Panc1 (cell line): ENCODE measurements at regions not wholly inside any gene's neighbourhood (a gene's known extent, or its start where the extent isn't known, plus 50 kb on each side); places are given as distances from the start of the nearest gene placed in this dataset.

Source experiments
- ATAC-seq: fragments of 200-7000 bp; cut with Tn5 transposase; 2 replicates; pipeline ENCODE4 v1.9.1; 2020; ENCODE audit warnings: mild to moderate bottlenecking, moderate library complexity
- BruUV-seq: library from RNA; stranded (reverse); fragments of 400-500 nt; replicated peaks from 2 replicates; lab custom pipeline; 2021; lab: Mats Ljungman, UMichigan
- CTCF ChIA-PET: fragments of 300-600 bp; sonication (Branson Sonifier 250); formaldehyde crosslinking; loops from one replicate; lab custom pipeline; 2022; ENCODE audit warnings: antibody characterized with exemption; lab: Charles Lee
- POLR2A ChIA-PET: fragments of 300-600 bp; sonication (Branson Sonifier 250); formaldehyde crosslinking; loops from one replicate; lab custom pipeline; 2022; ENCODE audit warnings: antibody characterized with exemption; lab: Charles Lee
- DNase-seq: peaks from one replicate; pipeline ENCODE4 v3.0.0-alpha.2; 2010; ENCODE audit warnings: low read depth, low spot score
- H3K27ac ChIP-seq: 2 replicates; pipeline ENCODE4 v1.5.1; 2011; ENCODE audit warnings: mild to moderate bottlenecking, low read length, inconsistent platforms
- H3K27me3 ChIP-seq: fragments of 200-500 bp; sonication (Bioruptor generic); 2 replicates; pipeline ENCODE4 v1.6.0; 2014; ENCODE audit warnings: low read length, inconsistent platforms; ENCODE audit not compliant: control insufficient read depth, insufficient read depth
- H3K36me3 ChIP-seq: fragments of 200-500 bp; sonication (Bioruptor generic); 2 replicates; pipeline ENCODE4 v1.5.1; 2014; ENCODE audit warnings: inconsistent platforms, mild to moderate bottlenecking, low read length, moderate library complexity; ENCODE audit not compliant: control insufficient read depth, insufficient read depth
- H3K4me1 ChIP-seq: 2 replicates; pipeline ENCODE4 v1.5.1; 2011; ENCODE audit warnings: inconsistent platforms, mild to moderate bottlenecking, low read length, moderate library complexity; ENCODE audit not compliant: control insufficient read depth, insufficient read depth
- H3K4me3 ChIP-seq, 2 experiments: 2 replicates each; pipeline ENCODE4 v1.5.1; 2011 to 2012; ENCODE audit warnings: low read depth in 2 of 2, low read length in 2 of 2, mild to moderate bottlenecking in 2 of 2, inconsistent platforms in 1 of 2, moderate library complexity in 1 of 2
- H3K9me3 ChIP-seq: fragments of 200-500 bp; sonication (Bioruptor generic); 2 replicates; pipeline ENCODE4 v1.5.1; 2014; ENCODE audit warnings: low read depth, mild to moderate bottlenecking, inconsistent platforms, low read length, moderate library complexity; ENCODE audit not compliant: control insufficient read depth, insufficient read depth
- POLR2AphosphoS5 ChIP-seq: IDR thresholded peaks from 2 replicates; pipeline ENCODE4 v1.6.1; 2012; ENCODE audit warnings: mild to moderate bottlenecking, low read depth, low read length, moderate library complexity
- SIN3A ChIP-seq: IDR thresholded peaks from 2 replicates; pipeline ENCODE4 v1.6.1; 2012; ENCODE audit warnings: low read depth, mild to moderate bottlenecking, low read length, moderate library complexity, borderline replicate concordance; ENCODE audit not compliant: insufficient read depth
- TCF7L2 ChIP-seq: IDR thresholded peaks from 2 replicates; pipeline ENCODE4 v1.6.1; 2011; ENCODE audit warnings: mild to moderate bottlenecking, low read depth, low read length, inconsistent platforms
- in situ Hi-C: cut with HindIII; loops from 2 replicates; pipeline ENCODE4 v1.10.0; 2016; ENCODE audit warnings: low sequenced_read_pairs, low pct_unique_long_range_greater_than_20kb
- intact Hi-C: fragments of 100-400 bp; cut with micrococcal nuclease; formaldehyde crosslinking; loops from one replicate; pipeline ENCODE4 v1.10.0; 2022; ENCODE audit not compliant: unreplicated experiment
- TF ChIP-seq, protein P1 (sequence below): fragments of 450-650 bp; IDR thresholded peaks from 2 replicates; pipeline ENCODE4 v1.5.1; 2017; ENCODE audit warnings: mild to moderate bottlenecking
- TF ChIP-seq, protein P2 (sequence below), 2 experiments: IDR thresholded peaks; 2 replicates each; pipeline ENCODE4 v1.6.1; 2011 to 2012; ENCODE audit warnings: low read depth in 2 of 2, control low read depth in 1 of 2, low read length in 1 of 2, mild to moderate bottlenecking in 1 of 2, moderate library complexity in 1 of 2; ENCODE audit not compliant: insufficient read depth in 1 of 2

DNA sequence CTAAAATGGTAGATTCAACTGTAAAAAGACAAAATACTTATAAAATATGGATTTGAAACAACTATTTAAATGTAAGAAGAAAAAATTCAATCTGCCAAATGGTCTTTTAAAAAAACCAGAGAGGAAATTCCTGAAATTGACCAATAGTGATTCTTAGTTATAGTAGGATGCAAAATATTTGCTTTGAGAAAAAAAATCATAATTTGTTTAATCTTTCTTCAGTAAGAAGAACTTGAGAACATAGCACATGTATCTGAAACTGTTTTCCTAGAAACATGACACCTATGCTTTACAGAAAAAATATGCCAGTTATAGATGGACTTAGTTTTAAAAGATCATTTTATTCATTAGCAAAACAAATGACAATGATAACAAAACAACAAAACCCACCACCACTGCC lies 186.9 kb upstream of the CD180 start:
- intact Hi-C loops = no loop called here
- Histone ChIP-seq H3K9me3 (no peaks in the 10 kb centered on the region), H3K27me3 (no peaks in the 10 kb centered on the region), H3K36me3 (no peaks in the 10 kb centered on the region), H3K27ac (no peak overlapping the region), H3K4me1 (no peaks in the 10 kb centered on the region), H3K4me3 (no peak overlapping the region)
- POLR2A ChIA-PET = no interaction called here
- in situ Hi-C loops = no loop called here
- BruUV-seq = no TSS peak
- no peak for ATAC-seq
- DNase-seq = no peak
- CTCF ChIA-PET = no interaction called here
- TF ChIP-seq TCF7L2 = no peak
- TF ChIP-seq, protein P1, sequence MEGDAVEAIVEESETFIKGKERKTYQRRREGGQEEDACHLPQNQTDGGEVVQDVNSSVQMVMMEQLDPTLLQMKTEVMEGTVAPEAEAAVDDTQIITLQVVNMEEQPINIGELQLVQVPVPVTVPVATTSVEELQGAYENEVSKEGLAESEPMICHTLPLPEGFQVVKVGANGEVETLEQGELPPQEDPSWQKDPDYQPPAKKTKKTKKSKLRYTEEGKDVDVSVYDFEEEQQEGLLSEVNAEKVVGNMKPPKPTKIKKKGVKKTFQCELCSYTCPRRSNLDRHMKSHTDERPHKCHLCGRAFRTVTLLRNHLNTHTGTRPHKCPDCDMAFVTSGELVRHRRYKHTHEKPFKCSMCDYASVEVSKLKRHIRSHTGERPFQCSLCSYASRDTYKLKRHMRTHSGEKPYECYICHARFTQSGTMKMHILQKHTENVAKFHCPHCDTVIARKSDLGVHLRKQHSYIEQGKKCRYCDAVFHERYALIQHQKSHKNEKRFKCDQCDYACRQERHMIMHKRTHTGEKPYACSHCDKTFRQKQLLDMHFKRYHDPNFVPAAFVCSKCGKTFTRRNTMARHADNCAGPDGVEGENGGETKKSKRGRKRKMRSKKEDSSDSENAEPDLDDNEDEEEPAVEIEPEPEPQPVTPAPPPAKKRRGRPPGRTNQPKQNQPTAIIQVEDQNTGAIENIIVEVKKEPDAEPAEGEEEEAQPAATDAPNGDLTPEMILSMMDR = no peak

DNA sequence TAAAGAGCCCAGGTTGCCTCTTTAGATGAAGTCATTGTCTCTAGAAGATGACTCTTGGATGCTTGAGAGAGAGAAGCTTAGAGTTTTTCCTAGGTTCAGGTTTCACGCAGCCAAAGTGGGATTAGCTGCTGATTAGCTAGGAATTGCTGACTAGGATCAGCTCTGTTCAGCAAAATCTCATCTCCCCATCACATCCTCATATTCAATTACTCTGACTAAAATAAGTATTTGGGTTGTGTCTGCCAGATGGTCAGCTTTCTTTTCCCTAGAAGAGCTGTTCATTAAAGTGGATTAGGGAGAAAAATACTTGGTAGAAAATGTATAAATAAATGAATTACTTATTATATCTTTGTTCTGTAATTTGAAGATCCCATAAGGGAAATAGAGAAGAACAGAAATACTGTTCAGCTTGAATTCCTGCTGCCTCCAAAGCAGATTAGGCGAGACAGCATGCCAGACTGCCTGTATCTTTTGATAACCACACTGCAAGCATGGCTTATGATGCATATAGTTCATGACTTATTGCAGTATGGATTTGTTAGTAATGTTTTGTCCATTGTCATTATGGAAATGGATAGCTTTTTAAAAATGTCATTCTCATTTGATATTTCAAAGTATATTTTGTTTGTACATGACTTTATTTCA lies 184.8 kb upstream of the CD180 start:
- CTCF ChIA-PET = no interaction called here
- Histone ChIP-seq H3K4me3 (no peak overlapping the region), H3K4me1 (no peaks in the 10 kb centered on the region), H3K9me3 (no peaks in the 10 kb centered on the region), H3K36me3 (no peaks in the 10 kb centered on the region), H3K27me3 (no peaks in the 10 kb centered on the region), H3K27ac (no peak overlapping the region)
- intact Hi-C loops = no loop called here
- TF ChIP-seq, protein P2, sequence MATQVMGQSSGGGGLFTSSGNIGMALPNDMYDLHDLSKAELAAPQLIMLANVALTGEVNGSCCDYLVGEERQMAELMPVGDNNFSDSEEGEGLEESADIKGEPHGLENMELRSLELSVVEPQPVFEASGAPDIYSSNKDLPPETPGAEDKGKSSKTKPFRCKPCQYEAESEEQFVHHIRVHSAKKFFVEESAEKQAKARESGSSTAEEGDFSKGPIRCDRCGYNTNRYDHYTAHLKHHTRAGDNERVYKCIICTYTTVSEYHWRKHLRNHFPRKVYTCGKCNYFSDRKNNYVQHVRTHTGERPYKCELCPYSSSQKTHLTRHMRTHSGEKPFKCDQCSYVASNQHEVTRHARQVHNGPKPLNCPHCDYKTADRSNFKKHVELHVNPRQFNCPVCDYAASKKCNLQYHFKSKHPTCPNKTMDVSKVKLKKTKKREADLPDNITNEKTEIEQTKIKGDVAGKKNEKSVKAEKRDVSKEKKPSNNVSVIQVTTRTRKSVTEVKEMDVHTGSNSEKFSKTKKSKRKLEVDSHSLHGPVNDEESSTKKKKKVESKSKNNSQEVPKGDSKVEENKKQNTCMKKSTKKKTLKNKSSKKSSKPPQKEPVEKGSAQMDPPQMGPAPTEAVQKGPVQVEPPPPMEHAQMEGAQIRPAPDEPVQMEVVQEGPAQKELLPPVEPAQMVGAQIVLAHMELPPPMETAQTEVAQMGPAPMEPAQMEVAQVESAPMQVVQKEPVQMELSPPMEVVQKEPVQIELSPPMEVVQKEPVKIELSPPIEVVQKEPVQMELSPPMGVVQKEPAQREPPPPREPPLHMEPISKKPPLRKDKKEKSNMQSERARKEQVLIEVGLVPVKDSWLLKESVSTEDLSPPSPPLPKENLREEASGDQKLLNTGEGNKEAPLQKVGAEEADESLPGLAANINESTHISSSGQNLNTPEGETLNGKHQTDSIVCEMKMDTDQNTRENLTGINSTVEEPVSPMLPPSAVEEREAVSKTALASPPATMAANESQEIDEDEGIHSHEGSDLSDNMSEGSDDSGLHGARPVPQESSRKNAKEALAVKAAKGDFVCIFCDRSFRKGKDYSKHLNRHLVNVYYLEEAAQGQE (IDR thresholded peaks at IDR 0.05; ENCODE audit: insufficient read depth in 1 of 2, low read depth in 2 of 2, low read length in 1 of 2) = no peak
- TF ChIP-seq TCF7L2 (no peak), POLR2AphosphoS5 (no peak), SIN3A (no peak)
- TF ChIP-seq, protein P1 = no peak
- ATAC-seq (no peak), DNase-seq (no peak)
- BruUV-seq = no TSS peak
- in situ Hi-C loops = no loop called here
- POLR2A ChIA-PET = no interaction called here
